ENCODE measurements at regions not wholly inside any gene's neighbourhood (a gene's known extent, or its start where the extent isn't known, plus 50 kb on each side); places are given as distances from the start of the nearest gene placed in this dataset.

- no peak for DNase-seq
Observed at GRCh38 chr5:61802456-61802855, 470.4 kb downstream of the ZSWIM6 start.

GRCh38 chr5:61805101-61805500 is 473.0 kb downstream of the ZSWIM6 start:
- DNase-seq = no peak

- DNase-seq = no peak
Observed at GRCh38 chr5:61806491-61807020, 474.5 kb downstream of the ZSWIM6 start.

- DNase-seq = no peak
Observed at GRCh38 chr5:61808091-61808490, 476.0 kb downstream of the ZSWIM6 start.

GRCh38 chr5:61808909-61809308 is 476.9 kb downstream of the ZSWIM6 start:
- DNase-seq = no peak

- no peak for DNase-seq
Observed at GRCh38 chr5:61809651-61810050, 477.6 kb downstream of the ZSWIM6 start.

- no peak for DNase-seq
Observed at GRCh38 chr5:61811052-61811451, 479.0 kb downstream of the ZSWIM6 start.

- DNase-seq = no peak
Observed at GRCh38 chr5:61813361-61813760, 481.3 kb downstream of the ZSWIM6 start.

GRCh38 chr5:61815339-61815738 is 483.3 kb downstream of the ZSWIM6 start:
- no peak for DNase-seq

- no peak for DNase-seq
Observed at GRCh38 chr5:61816146-61816545, 484.1 kb downstream of the ZSWIM6 start.

- no peak for DNase-seq
Observed at GRCh38 chr5:61816585-61817450, 484.8 kb downstream of the ZSWIM6 start.

- no peak for DNase-seq
Observed at GRCh38 chr5:61817472-61818326, 485.6 kb downstream of the ZSWIM6 start.

GRCh38 chr5:61820836-61821235 is 485.2 kb upstream of the KIF2A start:
- no peak for DNase-seq

- no peak for DNase-seq
Observed at GRCh38 chr5:61821561-61821960, 484.4 kb upstream of the KIF2A start.

GRCh38 chr5:61822584-61822983 is 483.4 kb upstream of the KIF2A start:
- no peak for DNase-seq

GRCh38 chr5:61823065-61823464 is 482.9 kb upstream of the KIF2A start:
- DNase-seq = no peak

- DNase-seq = no peak
Observed at GRCh38 chr5:61823781-61824180, 482.2 kb upstream of the KIF2A start.

- no peak for DNase-seq
Observed at GRCh38 chr5:61824396-61824795, 481.6 kb upstream of the KIF2A start.

- DNase-seq = no peak
Observed at GRCh38 chr5:61827445-61827975, 478.5 kb upstream of the KIF2A start.

GRCh38 chr5:61828856-61829255 is 477.1 kb upstream of the KIF2A start:
- DNase-seq = no peak

GRCh38 chr5:61831736-61832135 is 474.3 kb upstream of the KIF2A start:
- DNase-seq = no peak

- no peak for DNase-seq
Observed at GRCh38 chr5:61837788-61838187, 468.2 kb upstream of the KIF2A start.

- DNase-seq = no peak
Observed at GRCh38 chr5:61840361-61840760, 465.6 kb upstream of the KIF2A start.

- no peak for DNase-seq
Observed at GRCh38 chr5:61842840-61843239, 463.2 kb upstream of the KIF2A start.
